Gastrocnemius medialis (tissue), 4 donors: ENCODE measurements at regions not wholly inside any gene's neighbourhood (a gene's known extent, or its start where the extent isn't known, plus 50 kb on each side); places are given as distances from the start of the nearest gene placed in this dataset.

Experiments used
- ATAC-seq, 2 donors: fragments of 150-250 bp; one replicate each; pipeline ENCODE4 v1.9.1; 2016
- DNase-seq, 2 donors: peaks; one replicate each; pipeline ENCODE4 v3.0.0-alpha.2; 2019
- H3K27ac ChIP-seq, 4 donors: fragments of 200-600 bp; sonication (generic); 1 replicate in 1 of 4; 2 replicates in 3 of 4; pipeline ENCODE4 v1.5.1; 2016 to 2018; ENCODE audit warnings: mild to moderate bottlenecking in 2 of 4, moderate library complexity in 1 of 4
- H3K27me3 ChIP-seq, 3 donors: fragments of 200-600 bp; sonication (generic) in 2 of 3; 1 replicate in 1 of 3; 2 replicates in 2 of 3; pipeline versions ENCODE4 v1.5.1 to v1.6.0; 2016 to 2019; ENCODE audit warnings: mild to moderate bottlenecking in 1 of 3, moderate library complexity in 1 of 3
- H3K36me3 ChIP-seq, 2 donors: fragments of 200-600 bp; sonication (generic) in 1 of 2; one replicate each; pipeline ENCODE4 v1.5.1; 2017 to 2018
- H3K4me1 ChIP-seq, 2 donors: fragments of 200-600 bp; sonication (generic) in 1 of 2; one replicate each; pipeline ENCODE4 v1.5.1; 2016 to 2017; ENCODE audit warnings: mild to moderate bottlenecking in 2 of 2
- H3K4me3 ChIP-seq, 4 donors: fragments of 200-600 bp; sonication (generic) in 3 of 4; 1 replicate in 1 of 4; 2 replicates in 3 of 4; pipeline ENCODE4 v1.5.1; 2016 to 2019; ENCODE audit warnings: mild to moderate bottlenecking in 2 of 4
- H3K9me3 ChIP-seq, 3 donors: fragments of 200-600 bp; sonication (generic) in 2 of 3; 1 replicate in 1 of 3; 2 replicates in 2 of 3; pipeline ENCODE4 v1.5.1; 2016 to 2019
- CTCF ChIP-seq, 5 experiments: fragments of 450-650 bp in 3 of 5; fragments of 200-600 bp in 2 of 5; sonication (generic) in 2 of 5; IDR thresholded peaks in 4 of 5; conservative IDR thresholded peaks in 1 of 5; 1 replicate in 4 of 5; 2 replicates in 1 of 5; pipeline ENCODE4 v1.5.1; 2016 to 2019; ENCODE audit warnings: antibody characterized with exemption in 5 of 5, mild to moderate bottlenecking in 3 of 5, moderate library complexity in 3 of 5
- POLR2A ChIP-seq, 2 donors: fragments of 450-650 bp; IDR thresholded peaks; one replicate each; pipeline ENCODE4 v1.6.1; 2017; ENCODE audit warnings: antibody characterized with exemption in 2 of 2, mild to moderate bottlenecking in 2 of 2, moderate library complexity in 2 of 2
- in situ Hi-C, 4 donors: fragments of 200-750 bp; cut with MboI; loops; one replicate each; pipeline versions ENCODE4 v1.15.0 to v1.8.0; 2017; ENCODE audit warnings: low sequenced_read_pairs in 4 of 4
- intact Hi-C: fragments of 100-400 bp; cut with DNase I; formaldehyde crosslinking; loops from one replicate; pipeline ENCODE4 v1.15.1; 2023; ENCODE audit warnings: low total_unique reads

- in situ Hi-C loops (no loop called here), intact Hi-C loops (no loop called here)
- ATAC-seq (no peak), DNase-seq (no peak)
- H3K4me3 ChIP-seq = no peak overlapping the region
- no peaks in the 10 kb centered on the region for H3K36me3 ChIP-seq
- H3K9me3 ChIP-seq = no peaks in the 10 kb centered on the region
- H3K4me1 ChIP-seq = no peaks in the 10 kb centered on the region
- no peak overlapping the region for H3K27ac ChIP-seq
- H3K27me3 ChIP-seq = no peaks in the 10 kb centered on the region
- TF ChIP-seq CTCF (IDR thresholded peaks at IDR 0.05 in 4 of 5, conservative IDR thresholded peaks at IDR 0.05 in 1 of 5) = no peak
Observed at GRCh38 chr2:152250421-152251100, 75.0 kb upstream of the STAM2 start.

- ATAC-seq = no peak
Observed at GRCh38 chr2:152251211-152251610, 75.6 kb upstream of the STAM2 start.

GRCh38 chr2:152251811-152252210 is 76.2 kb upstream of the STAM2 start:
- Histone ChIP-seq H3K9me3 (no peaks in the 10 kb centered on the region), H3K27me3 (no peaks in the 10 kb centered on the region), H3K27ac (no peak overlapping the region), H3K36me3 (no peaks in the 10 kb centered on the region), H3K4me1 (no peaks in the 10 kb centered on the region), H3K4me3 (no peak overlapping the region)
- ATAC-seq = no peak
- DNase-seq = no peak
- intact Hi-C loops = no loop called here
- TF ChIP-seq POLR2A (IDR thresholded peaks at IDR 0.05) (no peak), CTCF (IDR thresholded peaks at IDR 0.05 in 4 of 5, conservative IDR thresholded peaks at IDR 0.05 in 1 of 5) (no peak)
- in situ Hi-C loops = no loop called here

More at GRCh38 chr2:152251211-152251610, 75.6 kb upstream of the STAM2 start:
- H3K4me1 ChIP-seq = no peaks in the 10 kb centered on the region
- TF ChIP-seq CTCF (IDR thresholded peaks at IDR 0.05 in 4 of 5, conservative IDR thresholded peaks at IDR 0.05 in 1 of 5) = no peak
- TF ChIP-seq POLR2A (IDR thresholded peaks at IDR 0.05) = no peak
- H3K4me3 ChIP-seq = no peak overlapping the region
- no peak for DNase-seq
- no peaks in the 10 kb centered on the region for H3K36me3 ChIP-seq
- no peak overlapping the region for H3K27ac ChIP-seq
- H3K9me3 ChIP-seq = no peaks in the 10 kb centered on the region
- intact Hi-C loops (no loop called here), in situ Hi-C loops (no loop called here)
- H3K27me3 ChIP-seq = no peaks in the 10 kb centered on the region

GRCh38 chr2:152254486-152254885 is 78.9 kb upstream of the STAM2 start:
- Histone ChIP-seq H3K4me1 (no peaks in the 10 kb centered on the region), H3K9me3 (no peaks in the 10 kb centered on the region), H3K27ac (no peak overlapping the region), H3K36me3 (no peaks in the 10 kb centered on the region), H3K27me3 (no peaks in the 10 kb centered on the region), H3K4me3 (no peak overlapping the region)
- TF ChIP-seq POLR2A (IDR thresholded peaks at IDR 0.05) (no peak), CTCF (IDR thresholded peaks at IDR 0.05 in 4 of 5, conservative IDR thresholded peaks at IDR 0.05 in 1 of 5) (no peak)
- in situ Hi-C loops (no loop called here), intact Hi-C loops (no loop called here)
- DNase-seq (no peak), ATAC-seq (no peak)

- ATAC-seq (no peak), DNase-seq (no peak)
- Histone ChIP-seq H3K9me3 (no peaks in the 10 kb centered on the region), H3K27ac (no peak overlapping the region), H3K27me3 (no peaks in the 10 kb centered on the region), H3K4me3 (no peak overlapping the region), H3K4me1 (no peaks in the 10 kb centered on the region), H3K36me3 (no peaks in the 10 kb centered on the region)
- in situ Hi-C loops = no loop called here
- intact Hi-C loops = no loop called here
- no peak for TF ChIP-seq POLR2A (IDR thresholded peaks at IDR 0.05)
- no peak for TF ChIP-seq CTCF (IDR thresholded peaks at IDR 0.05 in 4 of 5, conservative IDR thresholded peaks at IDR 0.05 in 1 of 5)
Observed at GRCh38 chr2:152254976-152255375, 79.4 kb upstream of the STAM2 start.
